Endothelial cell of umbilical vein (primary cell): ENCODE measurements at regions not wholly inside any gene's neighbourhood (a gene's known extent, or its start where the extent isn't known, plus 50 kb on each side); places are given as distances from the start of the nearest gene placed in this dataset.

ENCODE experiments used
- BruUV-seq: library from RNA; stranded (reverse); fragments of 400-500 nt; replicated peaks from 2 replicates; lab custom pipeline; 2021; lab: Mats Ljungman, UMichigan
- CTCF ChIA-PET: fragments of 300-600, 350-600 bp; sonication (Branson Sonifier 250); formaldehyde crosslinking; loops from one replicate; lab custom pipeline; 2021; ENCODE audit warnings: antibody characterized with exemption, inconsistent platforms; lab: Charles Lee
- POLR2A ChIA-PET: fragments of 300-600, 350-600 bp; sonication (Branson Sonifier 250); formaldehyde crosslinking; loops from one replicate; lab custom pipeline; 2021; ENCODE audit warnings: antibody characterized with exemption, inconsistent platforms; lab: Charles Lee
- DNase-seq: peaks from one replicate; pipeline ENCODE4 v3.0.0-alpha.2; 2011; ENCODE audit warnings: low read depth, low spot score
- FAIRE-seq: peaks from 2 replicates; lab custom pipeline; 2011; peaks lifted over from hg19 to GRCh38; lab: Jason Lieb, UNC
- H2AFZ ChIP-seq: 2 replicates; pipeline ENCODE4 v1.6.0; 2012; ENCODE audit warnings: low read depth, low read length, control low read depth, inconsistent platforms
- H3K27ac ChIP-seq: 2 replicates; pipeline ENCODE4 v1.5.1; 2011; ENCODE audit warnings: low read depth, mild to moderate bottlenecking, control low read depth, low read length, moderate library complexity; ENCODE audit not compliant: insufficient read depth
- H3K27me3 ChIP-seq, 2 experiments: 2 replicates each; pipeline versions ENCODE4 v1.6.0 to v1.6.1; 2011; ENCODE audit warnings: low read length in 2 of 2, mixed read lengths in 1 of 2; ENCODE audit not compliant: control insufficient read depth in 2 of 2, insufficient read depth in 2 of 2
- H3K36me3 ChIP-seq, 2 experiments: 2 replicates in 1 of 2; 3 replicates in 1 of 2; pipeline ENCODE4 v1.5.1; 2011; ENCODE audit warnings: low read length in 2 of 2, mild to moderate bottlenecking in 1 of 2, moderate library complexity in 1 of 2; ENCODE audit not compliant: control insufficient read depth in 2 of 2, insufficient read depth in 2 of 2; ENCODE audit errors: extremely low read depth in 1 of 2
- H3K4me1 ChIP-seq: 3 replicates; pipeline ENCODE4 v1.5.1; 2011; ENCODE audit warnings: mild to moderate bottlenecking, low read length; ENCODE audit not compliant: control insufficient read depth, insufficient read depth; ENCODE audit errors: extremely low read depth
- H3K4me2 ChIP-seq: 2 replicates; pipeline ENCODE4 v1.6.1; 2011; ENCODE audit warnings: low read length, control low read depth, mixed read lengths; ENCODE audit not compliant: insufficient read depth
- H3K4me3 ChIP-seq, 3 experiments: fragments of 200-600 bp in 1 of 3; sonication (generic), shearing (Covaris generic) in 1 of 3; replicated peaks in 1 of 3; 2 replicates each; pipeline ENCODE4 v1.5.1; 2011 to 2016; ENCODE audit warnings: control low read depth in 3 of 3, low read length in 3 of 3, mild to moderate bottlenecking in 2 of 3, inconsistent platforms in 1 of 3, low read depth in 1 of 3, moderate library complexity in 1 of 3; ENCODE audit not compliant: insufficient read depth in 1 of 3
- H3K79me2 ChIP-seq: 2 replicates; pipeline ENCODE4 v1.6.0; 2012; ENCODE audit warnings: low read length, inconsistent platforms; ENCODE audit not compliant: control insufficient read depth, insufficient read depth
- H3K9ac ChIP-seq: replicated peaks from 2 replicates; pipeline ENCODE3; 2011; ENCODE audit warnings: low read length, control low read depth; ENCODE audit not compliant: insufficient read depth; ENCODE audit errors: extremely low read depth
- H3K9me1 ChIP-seq: replicated peaks from 3 replicates; pipeline ENCODE4 v1.6.0; 2011; ENCODE audit warnings: mild to moderate bottlenecking, low read length; ENCODE audit not compliant: control insufficient read depth, insufficient read depth; ENCODE audit errors: extremely low read depth
- H3K9me3 ChIP-seq: replicated peaks from 2 replicates; pipeline ENCODE4 v1.5.1; 2012; ENCODE audit warnings: low read length, inconsistent platforms; ENCODE audit not compliant: control insufficient read depth, insufficient read depth
- H4K20me1 ChIP-seq: replicated peaks from 2 replicates; pipeline ENCODE3; 2011; ENCODE audit warnings: mild to moderate bottlenecking, low read length; ENCODE audit not compliant: control insufficient read depth, insufficient read depth; ENCODE audit errors: extremely low read depth
- CTCF ChIP-seq, 2 donors: IDR thresholded peaks; 1 replicate in 1 of 2; 2 replicates in 1 of 2; pipeline ENCODE4 v1.5.1; 2011; ENCODE audit warnings: low read length in 2 of 2, mild to moderate bottlenecking in 2 of 2, moderate library complexity in 2 of 2, control low read depth in 1 of 2, inconsistent platforms in 1 of 2, low read depth in 1 of 2; ENCODE audit not compliant: insufficient read depth in 1 of 2; ENCODE audit errors: extremely low read depth in 1 of 2
- EZH2 ChIP-seq: IDR thresholded peaks from 2 replicates; pipeline ENCODE4 v1.6.1; 2012; ENCODE audit warnings: borderline replicate concordance, low read depth, mild to moderate bottlenecking, moderate library complexity, low read length, inconsistent platforms; ENCODE audit not compliant: severe bottlenecking
- GATA2 ChIP-seq: IDR thresholded peaks from 2 replicates; pipeline ENCODE4 v1.7.0; 2011; ENCODE audit warnings: low read depth, mild to moderate bottlenecking, moderate library complexity, mixed read lengths, low read length; ENCODE audit not compliant: insufficient read length, insufficient read depth
- JUN ChIP-seq: IDR thresholded peaks from 2 replicates; pipeline ENCODE4 v1.6.1; 2011; ENCODE audit warnings: borderline replicate concordance, low read depth; ENCODE audit not compliant: insufficient read length, insufficient read depth
- MYC ChIP-seq: IDR thresholded peaks from one replicate; pipeline ENCODE4 v1.6.1; 2011; ENCODE audit warnings: mild to moderate bottlenecking, low read depth, low read length
- POLR2A ChIP-seq: IDR thresholded peaks from 2 replicates; pipeline ENCODE4 v1.6.1; 2012; ENCODE audit warnings: low read depth, mild to moderate bottlenecking, control low read depth, low read length
- dilution Hi-C: fragments of 300-500 bp; cut with MboI; formaldehyde crosslinking; loops from one replicate; pipeline ENCODE4 v1.15.0; 2019; ENCODE audit warnings: low sequenced_read_pairs; ENCODE audit not compliant: extremely low pct_ligation_motif_present
- intact Hi-C: fragments of 100-400 bp; cut with micrococcal nuclease; formaldehyde crosslinking; loops from one replicate; pipeline ENCODE4 v1.10.0; 2022
- TF ChIP-seq, protein P1 (sequence below): IDR thresholded peaks from 2 replicates; pipeline ENCODE4 v1.6.1; 2011; ENCODE audit not compliant: insufficient read depth, insufficient read length

- Histone ChIP-seq H3K9me3 (no peaks in the 10 kb centered on the region), H3K27me3 (no peaks in the 10 kb centered on the region), H3K9ac (no peak overlapping the region), H3K4me2 (no peak overlapping the region), H3K4me3 (no peak overlapping the region), H4K20me1 (no peaks in the 10 kb centered on the region), H3K9me1 (no peaks in the 10 kb centered on the region), H3K36me3 (no peaks in the 10 kb centered on the region), H3K27ac (no peak overlapping the region), H3K4me1 (no peaks in the 10 kb centered on the region), H2AFZ (no peak overlapping the region), H3K79me2 (no peaks in the 10 kb centered on the region)
- ChIA-PET CTCF (no interaction called here), POLR2A (no interaction called here)
- no peak for TF ChIP-seq CTCF (IDR thresholded peaks at IDR 0.05; ENCODE audit: extremely low read depth in 1 of 2, insufficient read depth in 1 of 2, low read depth in 1 of 2, low read length in 2 of 2)
- no peak for TF ChIP-seq EZH2
- TF ChIP-seq JUN: no peak
- TF ChIP-seq, protein P1, sequence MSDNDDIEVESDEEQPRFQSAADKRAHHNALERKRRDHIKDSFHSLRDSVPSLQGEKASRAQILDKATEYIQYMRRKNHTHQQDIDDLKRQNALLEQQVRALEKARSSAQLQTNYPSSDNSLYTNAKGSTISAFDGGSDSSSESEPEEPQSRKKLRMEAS: no peak
- no peak for TF ChIP-seq MYC
- TF ChIP-seq POLR2A: no peak
- TF ChIP-seq GATA2: no peak
- no TSS peak for BruUV-seq
- FAIRE-seq (no peak), DNase-seq (no peak)
- dilution Hi-C loops (no loop called here), intact Hi-C loops (loop anchor here (10.0 kb wide), 1 partner anchor 495 kb away; no protein-coding TSS in a partner anchor)
Measured at GRCh38 chr3:55339390-55339789, 147.7 kb downstream of the WNT5A start.
